SK-N-SH treated with all-trans-retinoic acid at 6 μM for 48 hours (cell line): ENCODE measurements at regions not wholly inside any gene's neighbourhood (a gene's known extent, or its start where the extent isn't known, plus 50 kb on each side); places are given as distances from the start of the nearest gene placed in this dataset.

Source experiments
- ATAC-seq: fragments of 200-7000 bp; cut with Tn5 transposase; 3 replicates; pipeline ENCODE4 v1.9.1; 2020; ENCODE audit warnings: mild to moderate bottlenecking, moderate library complexity
- ARNTL ChIP-seq: fragments of 450-650 bp; formaldehyde crosslinking; IDR thresholded peaks from 2 replicates; pipeline ENCODE4 v1.5.0; 2020; ENCODE audit warnings: low read depth, mild to moderate bottlenecking, moderate library complexity, borderline replicate concordance
- BACH2 ChIP-seq: fragments of 250-450 bp; sonication (Bioruptor Pico); IDR thresholded peaks from 2 replicates; pipeline ENCODE4 v1.9.0; 2021; ENCODE audit warnings: mild to moderate bottlenecking, borderline replicate concordance
- CREB5 ChIP-seq: fragments of 250-450 bp; sonication (Bioruptor Pico); IDR thresholded peaks from 2 replicates; pipeline ENCODE4 v1.5.1; 2020; ENCODE audit warnings: low read depth, mild to moderate bottlenecking, moderate library complexity
- CSDC2 ChIP-seq: fragments of 250-450 bp; sonication (Bioruptor Pico); IDR thresholded peaks from 2 replicates; pipeline ENCODE4 v1.5.0; 2020; ENCODE audit warnings: mild to moderate bottlenecking, moderate library complexity
- CSRNP3 ChIP-seq: fragments of 250-450 bp; sonication (Bioruptor Pico); IDR thresholded peaks from 2 replicates; pipeline ENCODE4 v1.5.1; 2021; ENCODE audit warnings: mild to moderate bottlenecking, moderate library complexity
- ESRRG ChIP-seq: fragments of 250-450 bp; sonication (Bioruptor Pico); IDR thresholded peaks from 2 replicates; pipeline ENCODE4 v1.6.1; 2021; ENCODE audit warnings: mild to moderate bottlenecking
- GLIS3 ChIP-seq: fragments of 250-450 bp; sonication (Bioruptor Pico); IDR thresholded peaks from 2 replicates; pipeline ENCODE4 v1.5.0; 2020; ENCODE audit warnings: mild to moderate bottlenecking, moderate library complexity
- OSR1 ChIP-seq: fragments of 250-450 bp; sonication (Bioruptor Pico); IDR thresholded peaks from 2 replicates; pipeline ENCODE4 v1.8.0; 2022; ENCODE audit warnings: moderate library complexity, mild to moderate bottlenecking, inconsistent platforms
- PATZ1 ChIP-seq: fragments of 250-450 bp; sonication (Bioruptor Pico); IDR thresholded peaks from 2 replicates; pipeline ENCODE4 v1.8.0; 2020; ENCODE audit warnings: mild to moderate bottlenecking, moderate library complexity, borderline replicate concordance
- POU6F1 ChIP-seq: fragments of 250-450 bp; sonication (Bioruptor Pico); IDR thresholded peaks from 2 replicates; pipeline ENCODE4 v1.8.0; 2021; ENCODE audit warnings: low read depth, mild to moderate bottlenecking, moderate library complexity, borderline replicate concordance
- TOX ChIP-seq: fragments of 250-450 bp; sonication (Bioruptor Pico); IDR thresholded peaks from 2 replicates; pipeline ENCODE4 v1.8.0; 2021; ENCODE audit warnings: mild to moderate bottlenecking, moderate library complexity, borderline replicate concordance
- ZC3H10 ChIP-seq: fragments of 250-450 bp; sonication (Bioruptor Pico); IDR thresholded peaks from 2 replicates; pipeline ENCODE4 v1.5.1; 2021; ENCODE audit warnings: mild to moderate bottlenecking, moderate library complexity
- ZFP3 ChIP-seq: fragments of 250-450 bp; sonication (Bioruptor Pico); IDR thresholded peaks from 2 replicates; pipeline ENCODE4 v1.5.0; 2020; ENCODE audit warnings: mild to moderate bottlenecking, moderate library complexity
- ZFP30 ChIP-seq: fragments of 450-650 bp; formaldehyde crosslinking; IDR thresholded peaks from 2 replicates; pipeline ENCODE4 v1.5.0; 2022; ENCODE audit warnings: mild to moderate bottlenecking, moderate library complexity
- ZNF565 ChIP-seq: fragments of 450-650 bp; formaldehyde crosslinking; conservative IDR thresholded peaks from 2 replicates; pipeline ENCODE4 v1.5.0; 2020; ENCODE audit warnings: low read depth, mild to moderate bottlenecking, moderate library complexity
- ZNF70 ChIP-seq: fragments of 450-650 bp; formaldehyde crosslinking; IDR thresholded peaks from 2 replicates; pipeline ENCODE4 v1.5.0; 2020; ENCODE audit warnings: mild to moderate bottlenecking, moderate library complexity
- TF ChIP-seq, protein P1 (sequence below): fragments of 250-450 bp; sonication (Bioruptor Pico); IDR thresholded peaks from 2 replicates; pipeline ENCODE4 v1.5.0; 2020; ENCODE audit warnings: mild to moderate bottlenecking, moderate library complexity

- no peak for ATAC-seq
- no peak for TF ChIP-seq CSRNP3 (CRISPR knock-in tag)
- no peak for TF ChIP-seq CSDC2 (CRISPR knock-in tag)
- TF ChIP-seq CREB5 (CRISPR knock-in tag), result no peak
- TF ChIP-seq TOX (CRISPR knock-in tag), result no peak
- TF ChIP-seq GLIS3, result no peak
- no peak for TF ChIP-seq PATZ1 (CRISPR knock-in tag)
- no peak for TF ChIP-seq ZC3H10
- TF ChIP-seq ESRRG (CRISPR knock-in tag), result no peak
Measured at GRCh38 chr2:235114286-235114685, 162.5 kb downstream of the SH3BP4 start.

DNA sequence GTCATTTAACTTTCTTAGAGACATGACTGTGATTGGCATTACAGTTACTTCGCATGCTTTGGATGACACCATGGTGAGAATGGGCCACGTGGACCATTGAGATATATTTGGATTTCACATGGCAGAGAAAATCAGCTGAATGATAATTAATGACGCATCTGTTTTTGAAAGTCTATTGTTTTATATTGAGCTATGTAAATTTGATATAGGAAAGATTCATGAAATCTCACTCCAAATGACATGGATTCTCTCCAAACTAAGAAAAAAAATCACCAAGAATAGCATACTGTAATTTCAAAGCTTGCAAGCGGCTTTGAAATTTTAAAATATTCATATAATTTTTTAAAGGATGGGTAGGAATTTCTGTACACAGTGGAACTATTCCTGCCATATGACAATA is 163.7 kb downstream of the SH3BP4 start:
- no peak for TF ChIP-seq ARNTL (CRISPR knock-in tag)
- no peak for TF ChIP-seq ZNF565 (CRISPR knock-in tag)
- TF ChIP-seq ZFP3 (CRISPR knock-in tag), result no peak
- no peak for ATAC-seq

DNA sequence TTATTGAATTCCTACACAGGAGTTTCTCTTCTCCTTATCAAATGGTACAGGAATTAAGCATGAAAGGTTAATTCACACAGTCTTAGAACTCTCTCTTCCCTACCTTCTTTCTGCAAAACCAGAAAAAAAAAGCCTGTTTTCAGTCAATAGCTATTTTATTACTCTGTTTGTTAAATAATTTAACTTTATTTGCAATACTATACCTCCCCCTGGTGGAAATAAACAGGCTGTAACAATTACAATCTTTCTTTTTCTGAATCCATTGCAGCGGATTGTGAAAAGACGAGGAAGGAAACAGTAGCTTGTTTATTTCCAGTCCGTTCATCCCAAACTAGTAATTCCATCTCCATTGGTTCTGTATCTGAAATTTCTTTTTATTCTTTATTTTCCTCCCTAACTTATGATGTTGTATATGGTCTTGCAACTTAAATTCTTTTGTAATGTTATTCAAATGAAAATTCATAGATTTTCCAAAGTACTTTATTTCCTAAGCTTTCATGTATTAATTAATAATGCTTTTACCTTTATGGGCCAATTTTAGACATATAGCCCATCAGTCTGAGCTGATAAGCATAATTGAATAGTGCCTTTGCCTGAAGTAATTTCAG is 165.2 kb downstream of the SH3BP4 start:
- peak; percentile 76 for ATAC-seq
- TF ChIP-seq OSR1 (CRISPR knock-in tag), result no peak
- TF ChIP-seq BACH2, result no peak
- no peak for TF ChIP-seq TOX (CRISPR knock-in tag)
- no peak for TF ChIP-seq PATZ1 (CRISPR knock-in tag)
- no peak for TF ChIP-seq ZC3H10
- TF ChIP-seq CREB5 (CRISPR knock-in tag), result no peak
- TF ChIP-seq ZNF70 (CRISPR knock-in tag), result no peak
- no peak for TF ChIP-seq POU6F1

DNA sequence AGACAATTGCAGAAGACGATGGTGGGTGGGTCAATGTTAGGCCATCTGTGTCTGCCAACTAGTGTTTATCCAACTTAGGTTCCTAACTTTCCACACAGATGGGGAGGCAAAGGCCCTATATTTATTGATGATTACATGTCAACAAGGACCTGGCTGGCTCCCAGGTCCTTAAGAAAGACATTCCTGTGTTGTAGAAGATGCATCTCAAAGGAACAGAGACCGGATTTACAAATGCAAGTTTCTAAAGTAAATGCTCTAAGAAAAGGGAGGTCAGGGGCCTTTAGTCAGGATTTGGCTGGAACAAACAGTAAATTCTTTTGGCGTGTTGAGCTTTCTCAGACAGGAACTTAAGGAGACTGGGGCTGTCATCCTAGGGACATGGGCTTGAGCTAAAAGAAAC is 175.0 kb downstream of the SH3BP4 start:
- TF ChIP-seq POU6F1 (no peak), ZNF70 (CRISPR knock-in tag) (no peak), ZFP30 (no peak), ZNF565 (CRISPR knock-in tag) (no peak), ZC3H10 (no peak), ESRRG (CRISPR knock-in tag) (no peak)
- TF ChIP-seq, protein P1, sequence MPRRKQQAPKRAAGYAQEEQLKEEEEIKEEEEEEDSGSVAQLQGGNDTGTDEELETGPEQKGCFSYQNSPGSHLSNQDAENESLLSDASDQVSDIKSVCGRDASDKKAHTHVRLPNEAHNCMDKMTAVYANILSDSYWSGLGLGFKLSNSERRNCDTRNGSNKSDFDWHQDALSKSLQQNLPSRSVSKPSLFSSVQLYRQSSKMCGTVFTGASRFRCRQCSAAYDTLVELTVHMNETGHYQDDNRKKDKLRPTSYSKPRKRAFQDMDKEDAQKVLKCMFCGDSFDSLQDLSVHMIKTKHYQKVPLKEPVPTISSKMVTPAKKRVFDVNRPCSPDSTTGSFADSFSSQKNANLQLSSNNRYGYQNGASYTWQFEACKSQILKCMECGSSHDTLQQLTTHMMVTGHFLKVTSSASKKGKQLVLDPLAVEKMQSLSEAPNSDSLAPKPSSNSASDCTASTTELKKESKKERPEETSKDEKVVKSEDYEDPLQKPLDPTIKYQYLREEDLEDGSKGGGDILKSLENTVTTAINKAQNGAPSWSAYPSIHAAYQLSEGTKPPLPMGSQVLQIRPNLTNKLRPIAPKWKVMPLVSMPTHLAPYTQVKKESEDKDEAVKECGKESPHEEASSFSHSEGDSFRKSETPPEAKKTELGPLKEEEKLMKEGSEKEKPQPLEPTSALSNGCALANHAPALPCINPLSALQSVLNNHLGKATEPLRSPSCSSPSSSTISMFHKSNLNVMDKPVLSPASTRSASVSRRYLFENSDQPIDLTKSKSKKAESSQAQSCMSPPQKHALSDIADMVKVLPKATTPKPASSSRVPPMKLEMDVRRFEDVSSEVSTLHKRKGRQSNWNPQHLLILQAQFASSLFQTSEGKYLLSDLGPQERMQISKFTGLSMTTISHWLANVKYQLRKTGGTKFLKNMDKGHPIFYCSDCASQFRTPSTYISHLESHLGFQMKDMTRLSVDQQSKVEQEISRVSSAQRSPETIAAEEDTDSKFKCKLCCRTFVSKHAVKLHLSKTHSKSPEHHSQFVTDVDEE (CRISPR knock-in tag), result no peak
- TF ChIP-seq, all 23 proteins: peak for 0
- no peak for ATAC-seq
